Neuronal stem cell (in vitro differentiated cells): ENCODE measurements at regions not wholly inside any gene's neighbourhood (a gene's known extent, or its start where the extent isn't known, plus 50 kb on each side); places are given as distances from the start of the nearest gene placed in this dataset.

Source experiments
- DNase-seq: peaks from one replicate; pipeline ENCODE4 v3.0.0-alpha.2; 2013; ENCODE audit warnings: low spot score
- H2AFZ ChIP-seq: one replicate; pipeline ENCODE4 v1.6.1; 2013; ENCODE audit warnings: mild to moderate bottlenecking, low read length, inconsistent platforms
- H2AK5ac ChIP-seq: 2 replicates; pipeline ENCODE4 v1.6.1; 2013; ENCODE audit warnings: low read depth, mild to moderate bottlenecking, inconsistent platforms, low read length, moderate library complexity, mixed read lengths
- H2BK120ac ChIP-seq: 2 replicates; pipeline ENCODE4 v1.6.1; 2013; ENCODE audit warnings: low read depth, mild to moderate bottlenecking, inconsistent platforms, low read length, moderate library complexity, mixed read lengths
- H2BK12ac ChIP-seq: one replicate; pipeline ENCODE4 v1.6.1; 2013; ENCODE audit warnings: low read length, inconsistent platforms
- H2BK15ac ChIP-seq: 2 replicates; pipeline ENCODE4 v1.6.1; 2013; ENCODE audit warnings: mild to moderate bottlenecking, low read length, inconsistent platforms, mixed read lengths
- H2BK5ac ChIP-seq: one replicate; pipeline ENCODE4 v1.6.1; 2013; ENCODE audit warnings: inconsistent platforms, mild to moderate bottlenecking, low read length, moderate library complexity
- H3K14ac ChIP-seq: one replicate; pipeline ENCODE4 v1.6.1; 2013; ENCODE audit warnings: low read length, inconsistent platforms
- H3K18ac ChIP-seq: 2 replicates; pipeline ENCODE4 v1.6.1; 2013; ENCODE audit warnings: low read length, inconsistent platforms
- H3K23ac ChIP-seq: 2 replicates; pipeline ENCODE4 v1.6.1; 2013; ENCODE audit warnings: low read depth, mild to moderate bottlenecking, mixed read lengths, low read length, inconsistent platforms; ENCODE audit not compliant: poor library complexity
- H3K27ac ChIP-seq: replicated peaks from 3 replicates; pipeline ENCODE4 v1.5.1; 2013; ENCODE audit warnings: low read length, inconsistent platforms
- H3K27me3 ChIP-seq, 3 experiments: 2 replicates each; pipeline ENCODE4 v1.6.1; 2013; ENCODE audit warnings: low read length in 3 of 3, mild to moderate bottlenecking in 2 of 3, inconsistent platforms in 1 of 3, low read depth in 1 of 3, mixed read lengths in 1 of 3, moderate library complexity in 1 of 3; ENCODE audit not compliant: control insufficient read depth in 3 of 3, insufficient read depth in 3 of 3
- H3K36me3 ChIP-seq, 2 donors: replicated peaks in 1 of 2; 2 replicates each; pipeline ENCODE4 v1.6.1; 2013; ENCODE audit warnings: low read length in 2 of 2; ENCODE audit not compliant: control insufficient read depth in 2 of 2, insufficient read depth in 2 of 2
- H3K4ac ChIP-seq: 2 replicates; pipeline ENCODE4 v1.6.1; 2013; ENCODE audit warnings: inconsistent platforms, mild to moderate bottlenecking, low read length, moderate library complexity
- H3K4me1 ChIP-seq, 2 donors: 1 replicate in 1 of 2; 2 replicates in 1 of 2; pipeline ENCODE4 v1.6.1; 2013; ENCODE audit warnings: low read length in 2 of 2, low read depth in 1 of 2; ENCODE audit not compliant: control insufficient read depth in 2 of 2, insufficient read depth in 1 of 2
- H3K4me2 ChIP-seq: one replicate; pipeline ENCODE4 v1.6.1; 2013; ENCODE audit warnings: mild to moderate bottlenecking, low read length, inconsistent platforms; ENCODE audit not compliant: insufficient read depth, poor library complexity, severe bottlenecking
- H3K4me3 ChIP-seq, 2 donors: 2 replicates each; pipeline ENCODE4 v1.5.1; 2013; ENCODE audit warnings: low read length in 2 of 2, mild to moderate bottlenecking in 2 of 2, inconsistent platforms in 1 of 2, moderate library complexity in 1 of 2
- H3K79me1 ChIP-seq: one replicate; pipeline ENCODE4 v1.6.1; 2013; ENCODE audit warnings: low read depth, mild to moderate bottlenecking, inconsistent platforms, low read length, moderate library complexity
- H3K9ac ChIP-seq: one replicate; pipeline ENCODE4 v1.6.1; 2013; ENCODE audit warnings: mild to moderate bottlenecking, low read depth, low read length, inconsistent platforms; ENCODE audit not compliant: poor library complexity
- H3K9me3 ChIP-seq, 2 donors: replicated peaks in 1 of 2; 2 replicates each; pipeline versions ENCODE3 to v1.6.1; 2013; ENCODE audit warnings: low read length in 2 of 2, mild to moderate bottlenecking in 2 of 2, inconsistent platforms in 1 of 2, low read depth in 1 of 2, mixed read lengths in 1 of 2, moderate library complexity in 1 of 2; ENCODE audit not compliant: control insufficient read depth in 2 of 2, insufficient read depth in 1 of 2
- H4K8ac ChIP-seq: one replicate; pipeline ENCODE4 v1.6.1; 2013; ENCODE audit warnings: low read depth, mild to moderate bottlenecking, inconsistent platforms, low read length, moderate library complexity
- H4K91ac ChIP-seq: one replicate; pipeline ENCODE4 v1.6.1; 2013; ENCODE audit warnings: low read length, low read depth, mild to moderate bottlenecking, inconsistent platforms; ENCODE audit not compliant: poor library complexity
- WGBS, 2 donors: extraction: QIAGEN DNeasy Blood & Tissue Kit; methylation state at CpG; one replicate each; pipeline ENCODE4 v1.1.7; 2013; ENCODE audit warnings: missing lambda C conversion rate in 2 of 2, mixed read lengths in 1 of 2; ENCODE audit not compliant: insufficient read length in 2 of 2, insufficient replicate concordance in 1 of 2; ENCODE audit errors: extremely low coverage in 2 of 2; 5-methylcytosine and 5-hydroxymethylcytosine counted together

DNA sequence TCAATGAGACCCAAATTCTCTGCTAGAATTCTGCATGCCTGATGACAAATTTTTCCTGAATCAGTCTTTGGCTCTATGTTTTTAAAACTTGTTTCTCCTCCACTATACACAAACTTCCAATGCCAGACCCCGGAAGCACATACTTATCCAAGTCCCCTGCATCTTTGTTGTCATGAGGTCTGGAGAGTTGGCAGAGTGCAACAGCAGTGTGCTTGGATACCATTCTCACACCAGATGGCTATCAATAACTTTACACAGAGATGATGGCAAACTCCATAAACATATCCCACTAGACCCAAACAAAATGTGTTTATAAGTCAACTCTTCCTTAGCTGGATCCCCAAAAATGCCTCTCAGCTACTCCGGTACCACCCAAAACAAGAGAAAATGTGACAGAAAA is 337.7 kb upstream of the TRPC7 start:
- DNase-seq: no peak
- Histone ChIP-seq H3K14ac (no peak overlapping the region), H2BK12ac (no peak overlapping the region), H3K4me3 (no peak overlapping the region), H3K9ac (no peak overlapping the region), H2BK120ac (no peak overlapping the region), H3K4me2 (no peak overlapping the region), H3K9me3 (no peaks in the 10 kb centered on the region), H3K4ac (no peak overlapping the region), H2AK5ac (no peak overlapping the region), H3K27me3 (no peaks in the 10 kb centered on the region), H2BK15ac (no peak overlapping the region), H3K27ac (no peak overlapping the region), H2AFZ (no peak overlapping the region), H3K36me3 (no peaks in the 10 kb centered on the region), H3K18ac (no peak overlapping the region), H3K79me1 (no peaks in the 10 kb centered on the region), H4K91ac (no peak overlapping the region), H3K23ac (no peak overlapping the region), H4K8ac (no peak overlapping the region), H3K4me1 (no peaks in the 10 kb centered on the region), H2BK5ac (no peak overlapping the region)
- no CpG with 5 or more reads among the region's 2 CpGs for WGBS, 2 donors

- no peaks in the 10 kb centered on the region for H3K4me1 ChIP-seq
- WGBS, 2 donors: no CpG with 5 or more reads among the region's 1 CpG
These were observed 335.8 kb upstream of the TRPC7 start for GRCh38 chr5:136701191-136701590.

GRCh38 chr5:136699651-136700050 is 334.3 kb upstream of the TRPC7 start:
- H3K27me3 ChIP-seq: peaks cover 0 to 2% (median 0%) of the 10 kb centered on the region in 3 experiments

More at GRCh38 chr5:136701191-136701590, 335.8 kb upstream of the TRPC7 start:
- H3K9ac ChIP-seq: no peak overlapping the region
- H3K27ac ChIP-seq: no peak overlapping the region
- H3K4ac ChIP-seq: no peak overlapping the region
- H2AK5ac ChIP-seq: no peak overlapping the region
- H3K79me1 ChIP-seq: no peaks in the 10 kb centered on the region
- H3K4me2 ChIP-seq: no peak overlapping the region
- H2AFZ ChIP-seq: no peak overlapping the region
- no peak overlapping the region for H4K91ac ChIP-seq
- no peak overlapping the region for H2BK15ac ChIP-seq
- no peak for DNase-seq
- no peak overlapping the region for H3K4me3 ChIP-seq
- no peak overlapping the region for H3K23ac ChIP-seq
- no peaks in the 10 kb centered on the region for H3K36me3 ChIP-seq
- no peaks in the 10 kb centered on the region for H3K27me3 ChIP-seq
- no peaks in the 10 kb centered on the region for H3K9me3 ChIP-seq
- no peak overlapping the region for H3K18ac ChIP-seq
- H2BK12ac ChIP-seq: no peak overlapping the region
- H2BK5ac ChIP-seq: no peak overlapping the region
- no peak overlapping the region for H3K14ac ChIP-seq
- H2BK120ac ChIP-seq: no peak overlapping the region
- H4K8ac ChIP-seq: no peak overlapping the region

DNA sequence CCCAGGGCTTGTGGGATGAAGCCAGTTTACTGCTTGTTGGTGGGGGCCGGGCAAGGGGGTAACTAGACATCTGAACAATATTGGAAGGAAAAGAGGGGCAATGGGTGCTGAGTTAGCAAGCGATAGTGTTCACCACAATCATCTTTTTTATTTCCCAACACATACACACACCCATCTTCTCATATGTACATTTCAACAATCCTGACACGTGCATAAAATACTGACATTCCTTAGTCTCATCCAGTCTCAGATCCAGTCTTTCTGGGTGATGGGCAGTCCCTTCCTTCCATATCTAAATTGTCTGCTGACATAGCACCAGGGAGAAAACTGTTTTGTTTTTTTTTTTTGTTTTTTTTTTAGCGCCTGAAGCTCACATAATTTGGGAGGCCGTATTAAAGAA is 333.6 kb upstream of the TRPC7 start:
- 100% methylated on average over 1 of the region's 5 CpGs; no CpG with 5 or more reads in 1 of the 2 donors for WGBS, 2 donors
- H4K8ac ChIP-seq: no peak overlapping the region

More at GRCh38 chr5:136699651-136700050, 334.3 kb upstream of the TRPC7 start:
- Histone ChIP-seq H2AK5ac (no peak overlapping the region), H2AFZ (no peak overlapping the region), H3K14ac (no peak overlapping the region), H3K4me1 (no peaks in the 10 kb centered on the region), H2BK5ac (no peak overlapping the region), H3K4ac (no peak overlapping the region), H2BK12ac (no peak overlapping the region), H2BK120ac (no peak overlapping the region), H3K4me2 (no peak overlapping the region), H3K23ac (no peak overlapping the region), H3K4me3 (peak overlapping the region in 1 of 2 donors; percentile 65), H3K27ac (no peak overlapping the region), H3K9ac (no peak overlapping the region), H3K9me3 (no peaks in the 10 kb centered on the region), H3K18ac (no peak overlapping the region), H3K79me1 (no peaks in the 10 kb centered on the region), H4K91ac (no peak overlapping the region), H3K36me3 (no peaks in the 10 kb centered on the region), H2BK15ac (no peak overlapping the region), H4K8ac (no peak overlapping the region)
- WGBS, 2 donors: no CpG with 5 or more reads among the region's 7 CpGs
- no peak for DNase-seq

More for the DNA sequence above, 333.6 kb upstream of the TRPC7 start:
- H3K79me1 ChIP-seq: no peaks in the 10 kb centered on the region
- no peaks in the 10 kb centered on the region for H3K4me1 ChIP-seq
- H3K27me3 ChIP-seq: peaks cover 0 to 2% (median 0%) of the 10 kb centered on the region in 3 experiments
- H3K27ac ChIP-seq: no peak overlapping the region
- no peak overlapping the region for H3K4me2 ChIP-seq
- H2AFZ ChIP-seq: no peak overlapping the region
- no peak overlapping the region for H2BK12ac ChIP-seq
- H3K23ac ChIP-seq: no peak overlapping the region
- no peak overlapping the region for H2BK120ac ChIP-seq
- no peak overlapping the region for H3K4me3 ChIP-seq
- H2AK5ac ChIP-seq: no peak overlapping the region
- no peak overlapping the region for H4K91ac ChIP-seq
- no peak overlapping the region for H3K14ac ChIP-seq
- no peaks in the 10 kb centered on the region for H3K36me3 ChIP-seq
- no peak overlapping the region for H3K4ac ChIP-seq
- H2BK15ac ChIP-seq: no peak overlapping the region
- no peak overlapping the region for H3K9ac ChIP-seq
- DNase-seq: no peak
- H2BK5ac ChIP-seq: no peak overlapping the region
- H3K9me3 ChIP-seq: no peaks in the 10 kb centered on the region
- no peak overlapping the region for H3K18ac ChIP-seq
